ENCODE measurements at regions not wholly inside any gene's neighbourhood (a gene's known extent, or its start where the extent isn't known, plus 50 kb on each side); places are given as distances from the start of the nearest gene placed in this dataset.

DNA sequence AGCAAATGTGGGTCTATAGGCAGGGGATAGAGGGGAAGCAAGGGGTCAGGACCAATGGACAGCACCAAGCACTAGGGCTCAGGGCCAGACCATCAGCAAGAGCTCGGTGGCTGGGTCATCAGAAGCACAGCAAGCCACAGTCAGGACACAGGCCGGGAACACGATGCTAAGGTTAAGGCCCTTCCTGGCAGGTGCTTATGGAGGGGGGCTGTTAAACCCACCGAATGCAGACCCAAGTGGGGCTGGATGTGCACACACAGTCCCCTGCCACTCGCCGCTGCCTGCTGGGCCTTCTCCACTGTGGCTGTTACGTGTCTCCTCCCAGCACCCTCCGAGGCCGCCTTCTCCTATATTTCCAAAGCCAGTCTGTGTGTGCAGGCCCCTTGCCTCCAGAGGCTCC lies 220.1 kb downstream of the TOMM20 start:
- no peak for TF ChIP-seq POLR2A (IDR thresholded peaks at IDR 0.05)
- TF ChIP-seq, protein P1, sequence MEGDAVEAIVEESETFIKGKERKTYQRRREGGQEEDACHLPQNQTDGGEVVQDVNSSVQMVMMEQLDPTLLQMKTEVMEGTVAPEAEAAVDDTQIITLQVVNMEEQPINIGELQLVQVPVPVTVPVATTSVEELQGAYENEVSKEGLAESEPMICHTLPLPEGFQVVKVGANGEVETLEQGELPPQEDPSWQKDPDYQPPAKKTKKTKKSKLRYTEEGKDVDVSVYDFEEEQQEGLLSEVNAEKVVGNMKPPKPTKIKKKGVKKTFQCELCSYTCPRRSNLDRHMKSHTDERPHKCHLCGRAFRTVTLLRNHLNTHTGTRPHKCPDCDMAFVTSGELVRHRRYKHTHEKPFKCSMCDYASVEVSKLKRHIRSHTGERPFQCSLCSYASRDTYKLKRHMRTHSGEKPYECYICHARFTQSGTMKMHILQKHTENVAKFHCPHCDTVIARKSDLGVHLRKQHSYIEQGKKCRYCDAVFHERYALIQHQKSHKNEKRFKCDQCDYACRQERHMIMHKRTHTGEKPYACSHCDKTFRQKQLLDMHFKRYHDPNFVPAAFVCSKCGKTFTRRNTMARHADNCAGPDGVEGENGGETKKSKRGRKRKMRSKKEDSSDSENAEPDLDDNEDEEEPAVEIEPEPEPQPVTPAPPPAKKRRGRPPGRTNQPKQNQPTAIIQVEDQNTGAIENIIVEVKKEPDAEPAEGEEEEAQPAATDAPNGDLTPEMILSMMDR (IDR thresholded peaks at IDR 0.05) = no peak
